Calu3 (cell line): ENCODE measurements at regions not wholly inside any gene's neighbourhood (a gene's known extent, or its start where the extent isn't known, plus 50 kb on each side); places are given as distances from the start of the nearest gene placed in this dataset.

Experiments
- BruUV-seq: library from RNA; stranded (reverse); fragments of 400-500 nt; replicated peaks from 2 replicates; lab custom pipeline; 2021; lab: Mats Ljungman, UMichigan
- CTCF ChIA-PET: fragments of 300-600 bp; sonication (Branson Sonifier 250); formaldehyde crosslinking; loops from one replicate; lab custom pipeline; 2022; ENCODE audit warnings: antibody characterized with exemption; lab: Charles Lee
- DNase-seq: peaks from one replicate; pipeline ENCODE4 v3.0.0; 2022
- H3K27ac Mint-ChIP-seq: one replicate; pipeline ENCODE4 v1.8.0; 2022; ENCODE audit warnings: mixed read lengths; ENCODE audit not compliant: unreplicated experiment
- H3K27me3 Mint-ChIP-seq: one replicate; pipeline ENCODE4 v1.8.0; 2022; ENCODE audit warnings: mixed read lengths; ENCODE audit not compliant: unreplicated experiment
- H3K36me3 Mint-ChIP-seq: one replicate; pipeline ENCODE4 v1.8.0; 2022; ENCODE audit warnings: mild to moderate bottlenecking, moderate library complexity, mixed read lengths; ENCODE audit not compliant: insufficient read depth, unreplicated experiment
- H3K4me1 Mint-ChIP-seq: one replicate; pipeline ENCODE4 v1.8.0; 2022; ENCODE audit warnings: mild to moderate bottlenecking, low read depth, mixed read lengths; ENCODE audit not compliant: unreplicated experiment
- H3K4me3 Mint-ChIP-seq: one replicate; pipeline ENCODE4 v1.8.0; 2022; ENCODE audit warnings: mild to moderate bottlenecking, low read depth, moderate library complexity, mixed read lengths; ENCODE audit not compliant: unreplicated experiment
- H3K9me3 Mint-ChIP-seq: one replicate; pipeline ENCODE4 v1.8.0; 2022; ENCODE audit warnings: low read depth, mixed read lengths; ENCODE audit not compliant: unreplicated experiment
- CTCF ChIP-seq: fragments of 200-600 bp; IDR thresholded peaks from one replicate; pipeline ENCODE4 v1.8.0; 2022; ENCODE audit warnings: antibody characterized with exemption; ENCODE audit not compliant: unreplicated experiment
- intact Hi-C: fragments of 100-400 bp; cut with micrococcal nuclease; formaldehyde crosslinking; loops from one replicate; pipeline ENCODE4 v1.10.0; 2022; ENCODE audit not compliant: unreplicated experiment

- Mint-ChIP-seq H3K27ac (no peak overlapping the region), H3K4me3 (no peak overlapping the region), H3K36me3 (peaks cover 4% of the 10 kb centered on the region), H3K9me3 (no peaks in the 10 kb centered on the region), H3K27me3 (no peaks in the 10 kb centered on the region), H3K4me1 (peaks cover 8% of the 10 kb centered on the region)
- no TSS peak for BruUV-seq
- intact Hi-C loops: no loop called here
- CTCF ChIA-PET: no interaction called here
- no peak for DNase-seq
- no peak for TF ChIP-seq CTCF
Measured at GRCh38 chr12:28938581-28939235, 210.4 kb upstream of the FAR2 start.

GRCh38 chr12:28939427-28939826 is 209.7 kb upstream of the FAR2 start:
- DNase-seq: no peak
- Mint-ChIP-seq H3K9me3 (no peaks in the 10 kb centered on the region), H3K4me1 (peaks cover 8% of the 10 kb centered on the region), H3K4me3 (no peak overlapping the region), H3K27ac (no peak overlapping the region), H3K36me3 (peaks cover 4% of the 10 kb centered on the region), H3K27me3 (no peaks in the 10 kb centered on the region)
- CTCF ChIA-PET: no interaction called here
- intact Hi-C loops: no loop called here
- TF ChIP-seq CTCF: no peak
- BruUV-seq: no TSS peak

- peaks cover 4% of the 10 kb centered on the region for H3K36me3 Mint-ChIP-seq
- intact Hi-C loops: no loop called here
- no peak for DNase-seq
- H3K27me3 Mint-ChIP-seq: no peaks in the 10 kb centered on the region
- H3K4me3 Mint-ChIP-seq: no peak overlapping the region
- H3K4me1 Mint-ChIP-seq: peaks cover 8% of the 10 kb centered on the region
- no peak overlapping the region for H3K27ac Mint-ChIP-seq
- BruUV-seq: no TSS peak
- CTCF ChIA-PET: interaction anchor here (0.6 kb wide), 1 partner anchor 13 kb away, joined by 3 read pairs; no protein-coding TSS in a partner anchor
- no peak for TF ChIP-seq CTCF
- no peaks in the 10 kb centered on the region for H3K9me3 Mint-ChIP-seq
Measured at GRCh38 chr12:28941248-28941647, 207.8 kb upstream of the FAR2 start.

GRCh38 chr12:28946361-28946760 is 202.7 kb upstream of the FAR2 start:
- DNase-seq: no peak
- H3K4me1 Mint-ChIP-seq: no peaks in the 10 kb centered on the region
- H3K27me3 Mint-ChIP-seq: no peaks in the 10 kb centered on the region
- H3K9me3 Mint-ChIP-seq: no peaks in the 10 kb centered on the region
- CTCF ChIA-PET: no interaction called here
- BruUV-seq: no TSS peak
- TF ChIP-seq CTCF: no peak
- intact Hi-C loops: no loop called here
- H3K36me3 Mint-ChIP-seq: no peaks in the 10 kb centered on the region
- H3K27ac Mint-ChIP-seq: no peak overlapping the region
- H3K4me3 Mint-ChIP-seq: no peak overlapping the region
